Spleen (tissue), 7 donors: ENCODE measurements at regions not wholly inside any gene's neighbourhood (a gene's known extent, or its start where the extent isn't known, plus 50 kb on each side); places are given as distances from the start of the nearest gene placed in this dataset.

Source experiments
- POLR2A ChIP-seq, 3 donors: fragments of 450-650 bp; IDR thresholded peaks; one replicate each; pipeline ENCODE4 v1.5.1; 2017; ENCODE audit warnings: antibody characterized with exemption in 3 of 3, mild to moderate bottlenecking in 1 of 3
- TF ChIP-seq, protein P1 (sequence below), 11 experiments: fragments of 200-600 bp in 7 of 11; fragments of 450-650 bp in 4 of 11; sonication (generic) in 4 of 11; IDR thresholded peaks in 8 of 11; conservative IDR thresholded peaks in 3 of 11; 1 replicate in 7 of 11; 2 replicates in 4 of 11; pipeline versions ENCODE4 v1.4.0 to v1.8.0; 2016 to 2021; ENCODE audit warnings: antibody characterized with exemption in 11 of 11, inconsistent platforms in 4 of 11, mild to moderate bottlenecking in 1 of 11
- donor health status: DM: no; HTN: no; CAD: no; lungs with moderate emphysema.
- donor health status: DM: no; HTN: no; CAD: no.
- donor health status: DM: no; HTN: no; CAD: no.

DNA sequence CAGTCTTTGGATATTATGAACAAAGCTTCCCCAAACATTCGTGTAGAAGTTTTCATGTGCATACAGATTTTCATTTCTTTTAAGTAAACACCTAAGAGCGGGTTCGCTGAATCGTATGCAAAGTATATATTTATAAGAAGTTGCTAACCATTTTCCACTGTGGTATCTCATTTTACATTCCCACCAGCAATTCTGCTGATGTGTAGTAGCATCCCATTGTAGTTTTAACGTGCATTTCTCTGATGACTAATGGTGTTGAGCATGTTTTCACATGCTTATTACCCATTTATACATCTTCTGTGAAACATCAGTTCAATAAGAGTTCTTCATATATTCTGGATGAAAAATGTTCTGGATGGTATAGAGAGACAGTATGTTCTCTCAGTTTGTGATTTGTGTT lies 97.4 kb downstream of the IYD start:
- TF ChIP-seq POLR2A (IDR thresholded peaks at IDR 0.05) = no peak
- TF ChIP-seq, protein P1, sequence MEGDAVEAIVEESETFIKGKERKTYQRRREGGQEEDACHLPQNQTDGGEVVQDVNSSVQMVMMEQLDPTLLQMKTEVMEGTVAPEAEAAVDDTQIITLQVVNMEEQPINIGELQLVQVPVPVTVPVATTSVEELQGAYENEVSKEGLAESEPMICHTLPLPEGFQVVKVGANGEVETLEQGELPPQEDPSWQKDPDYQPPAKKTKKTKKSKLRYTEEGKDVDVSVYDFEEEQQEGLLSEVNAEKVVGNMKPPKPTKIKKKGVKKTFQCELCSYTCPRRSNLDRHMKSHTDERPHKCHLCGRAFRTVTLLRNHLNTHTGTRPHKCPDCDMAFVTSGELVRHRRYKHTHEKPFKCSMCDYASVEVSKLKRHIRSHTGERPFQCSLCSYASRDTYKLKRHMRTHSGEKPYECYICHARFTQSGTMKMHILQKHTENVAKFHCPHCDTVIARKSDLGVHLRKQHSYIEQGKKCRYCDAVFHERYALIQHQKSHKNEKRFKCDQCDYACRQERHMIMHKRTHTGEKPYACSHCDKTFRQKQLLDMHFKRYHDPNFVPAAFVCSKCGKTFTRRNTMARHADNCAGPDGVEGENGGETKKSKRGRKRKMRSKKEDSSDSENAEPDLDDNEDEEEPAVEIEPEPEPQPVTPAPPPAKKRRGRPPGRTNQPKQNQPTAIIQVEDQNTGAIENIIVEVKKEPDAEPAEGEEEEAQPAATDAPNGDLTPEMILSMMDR (IDR thresholded peaks at IDR 0.05 in 8 of 11, conservative IDR thresholded peaks at IDR 0.05 in 3 of 11) = no peak
